H1 (cell line): ENCODE measurements at regions not wholly inside any gene's neighbourhood (a gene's known extent, or its start where the extent isn't known, plus 50 kb on each side); places are given as distances from the start of the nearest gene placed in this dataset.

ENCODE experiments used
- CTCF ChIA-PET: fragments of 300-600 bp; sonication (Branson Sonifier 250); formaldehyde crosslinking; loops from one replicate; lab custom pipeline; 2021; ENCODE audit not compliant: partially characterized antibody; lab: Charles Lee
- POLR2A ChIA-PET: fragments of 300-600 bp; sonication (Branson Sonifier 250); formaldehyde crosslinking; loops from one replicate; lab custom pipeline; 2021; ENCODE audit warnings: inconsistent platforms; ENCODE audit not compliant: partially characterized antibody; lab: Charles Lee
- DNase-seq, 2 experiments: peaks; one replicate each; pipeline versions ENCODE4 v3.0.0 to v3.0.0-alpha.2; 2010 to 2022; ENCODE audit warnings: low spot score in 2 of 2, low read depth in 1 of 2, mixed read lengths in 1 of 2
- FAIRE-seq: peaks from 2 replicates; lab custom pipeline; 2011; peaks lifted over from hg19 to GRCh38; lab: Jason Lieb, UNC
- H2AFZ ChIP-seq: 2 replicates; pipeline ENCODE4 v1.8.1; 2012; ENCODE audit warnings: low read length, inconsistent platforms
- H2AK5ac ChIP-seq: 2 replicates; pipeline ENCODE4 v1.6.1; 2013; ENCODE audit warnings: low read depth, low read length
- H2BK120ac ChIP-seq: replicated peaks from 2 replicates; pipeline ENCODE3; 2013; ENCODE audit warnings: low read depth, low read length, inconsistent platforms
- H2BK12ac ChIP-seq: 2 replicates; pipeline ENCODE4 v1.6.1; 2013; ENCODE audit warnings: low read depth, low read length
- H2BK15ac ChIP-seq: 2 replicates; pipeline ENCODE4 v1.6.1; 2013; ENCODE audit warnings: low read length
- H2BK20ac ChIP-seq: 2 replicates; pipeline ENCODE4 v1.6.1; 2013; ENCODE audit warnings: low read length
- H2BK5ac ChIP-seq: 2 replicates; pipeline ENCODE4 v1.6.1; 2013; ENCODE audit warnings: low read depth, low read length
- H3K14ac ChIP-seq: 2 replicates; pipeline ENCODE4 v1.6.1; 2013; ENCODE audit warnings: inconsistent platforms; ENCODE audit not compliant: insufficient read length
- H3K18ac ChIP-seq: 2 replicates; pipeline ENCODE4 v1.6.1; 2013; ENCODE audit warnings: low read length; ENCODE audit errors: extremely low read depth
- H3K23ac ChIP-seq: 2 replicates; pipeline ENCODE4 v1.6.1; 2013; ENCODE audit warnings: inconsistent platforms; ENCODE audit not compliant: insufficient read length
- H3K23me2 ChIP-seq: 2 replicates; pipeline ENCODE4 v1.6.1; 2013; ENCODE audit warnings: low read depth, low read length
- H3K27ac ChIP-seq: 2 replicates; pipeline ENCODE4 v1.6.1; 2011; ENCODE audit warnings: low read depth, low read length, inconsistent platforms
- H3K27me3 ChIP-seq, 4 experiments: replicated peaks in 1 of 4; 1 replicate in 1 of 4; 2 replicates in 3 of 4; pipeline versions ENCODE4 v1.6.1 to v1.8.1; 2011 to 2013; ENCODE audit warnings: low read length in 3 of 4, mild to moderate bottlenecking in 3 of 4, inconsistent platforms in 2 of 4, mixed read lengths in 2 of 4, moderate library complexity in 1 of 4; ENCODE audit not compliant: control insufficient read depth in 3 of 4, insufficient read depth in 3 of 4; ENCODE audit errors: extremely low read depth in 1 of 4
- H3K36me3 ChIP-seq, 4 experiments: 2 replicates each; pipeline versions ENCODE4 v1.6.1 to v1.8.1; 2011 to 2013; ENCODE audit warnings: mild to moderate bottlenecking in 4 of 4, low read length in 3 of 4, moderate library complexity in 2 of 4, control low read depth in 1 of 4, inconsistent platforms in 1 of 4; ENCODE audit not compliant: insufficient read depth in 4 of 4, control insufficient read depth in 2 of 4
- H3K4ac ChIP-seq: replicated peaks from 2 replicates; pipeline ENCODE3; 2013; ENCODE audit warnings: low read length, low read depth, mixed read lengths, inconsistent platforms; ENCODE audit not compliant: insufficient read length
- H3K4me1 ChIP-seq, 4 experiments: replicated peaks in 1 of 4; 1 replicate in 1 of 4; 2 replicates in 3 of 4; pipeline versions ENCODE4 v1.6.1 to v1.8.1; 2011 to 2013; ENCODE audit warnings: low read length in 3 of 4, inconsistent platforms in 2 of 4, mixed read lengths in 1 of 4; ENCODE audit not compliant: insufficient read depth in 4 of 4, control insufficient read depth in 3 of 4
- H3K4me2 ChIP-seq, 2 experiments: 2 replicates each; pipeline versions ENCODE4 v1.6.1 to v1.8.1; 2011 to 2013; ENCODE audit warnings: low read depth in 2 of 2, low read length in 2 of 2, control low read depth in 1 of 2, inconsistent platforms in 1 of 2, mild to moderate bottlenecking in 1 of 2; ENCODE audit not compliant: insufficient read depth in 1 of 2
- H3K4me3 ChIP-seq, 4 experiments: fragments of 200-600, 300-600 bp in 1 of 4; sonication (generic), shearing (Covaris generic), sonication (Bioruptor Twin) in 1 of 4; 2 replicates each; pipeline versions ENCODE4 v1.5.1 to v1.8.1; 2011 to 2016; ENCODE audit warnings: low read length in 4 of 4, low read depth in 3 of 4, control low read depth in 2 of 4, inconsistent platforms in 2 of 4, mild to moderate bottlenecking in 2 of 4, mixed read lengths in 1 of 4, moderate library complexity in 1 of 4; ENCODE audit not compliant: insufficient read depth in 2 of 4; ENCODE audit errors: extremely low read depth in 1 of 4
- H3K56ac ChIP-seq: replicated peaks from 2 replicates; pipeline ENCODE3; 2013; ENCODE audit warnings: low read depth, mild to moderate bottlenecking, mixed read lengths, low read length, inconsistent platforms; ENCODE audit not compliant: insufficient read length
- H3K79me1 ChIP-seq: 2 replicates; pipeline ENCODE4 v1.6.1; 2013; ENCODE audit warnings: low read depth, low read length, control low read depth
- H3K79me2 ChIP-seq, 2 experiments: 2 replicates each; pipeline versions ENCODE4 v1.6.1 to v1.8.1; 2012 to 2013; ENCODE audit warnings: low read length in 2 of 2, mild to moderate bottlenecking in 2 of 2, inconsistent platforms in 1 of 2; ENCODE audit not compliant: insufficient read depth in 2 of 2, control insufficient read depth in 1 of 2
- H3K9ac ChIP-seq, 4 experiments: replicated peaks in 1 of 4; 1 replicate in 1 of 4; 2 replicates in 3 of 4; pipeline versions ENCODE4 v1.6.1 to v1.8.1; 2011 to 2013; ENCODE audit warnings: low read depth in 3 of 4, low read length in 3 of 4, control low read depth in 2 of 4, mild to moderate bottlenecking in 2 of 4, moderate library complexity in 2 of 4, inconsistent platforms in 1 of 4; ENCODE audit errors: extremely low read depth in 1 of 4
- H3K9me3 ChIP-seq, 2 experiments: 2 replicates each; pipeline versions ENCODE4 v1.6.1 to v1.8.1; 2012 to 2013; ENCODE audit warnings: mild to moderate bottlenecking in 2 of 2, moderate library complexity in 2 of 2, control low read depth in 1 of 2, inconsistent platforms in 1 of 2, low read depth in 1 of 2, low read length in 1 of 2, mixed read lengths in 1 of 2; ENCODE audit not compliant: insufficient read depth in 2 of 2
- H4K20me1 ChIP-seq, 2 experiments: replicated peaks in 1 of 2; 2 replicates each; pipeline versions ENCODE3 to v1.8.1; 2011 to 2013; ENCODE audit warnings: inconsistent platforms in 2 of 2, low read length in 2 of 2, mild to moderate bottlenecking in 1 of 2; ENCODE audit not compliant: insufficient read depth in 2 of 2, control insufficient read depth in 1 of 2
- H4K5ac ChIP-seq: 2 replicates; pipeline ENCODE4 v1.6.1; 2013; ENCODE audit warnings: low read length, low read depth, mixed read lengths, inconsistent platforms; ENCODE audit not compliant: insufficient read length
- H4K8ac ChIP-seq: 2 replicates; pipeline ENCODE4 v1.8.0; 2013; ENCODE audit warnings: mild to moderate bottlenecking, moderate library complexity, low read length, inconsistent platforms; ENCODE audit not compliant: insufficient read depth; ENCODE audit errors: extremely low read depth
- H4K91ac ChIP-seq: replicated peaks from 2 replicates; pipeline ENCODE3; 2013; ENCODE audit warnings: low read length, mixed read lengths, inconsistent platforms; ENCODE audit not compliant: insufficient read length
- CBX8 ChIP-seq: fragments of 300-800, 300-1000 bp; sonication (generic); IDR thresholded peaks from 2 replicates; pipeline ENCODE4 v1.7.1; 2016; ENCODE audit warnings: low read depth, low read length, borderline replicate concordance
- JUND ChIP-seq: IDR thresholded peaks from 2 replicates; pipeline ENCODE4 v1.6.1; 2011; ENCODE audit warnings: mild to moderate bottlenecking, improper control_type of control experiment, low read length
- RXRA ChIP-seq: IDR thresholded peaks from 2 replicates; pipeline ENCODE4 v1.6.1; 2011; ENCODE audit warnings: low read depth, mild to moderate bottlenecking, low read length, moderate library complexity; ENCODE audit not compliant: insufficient read depth
- SP1 ChIP-seq: IDR thresholded peaks from 2 replicates; pipeline ENCODE4 v1.6.1; 2011; ENCODE audit warnings: low read depth, low read length
- TAF1 ChIP-seq: IDR thresholded peaks from 2 replicates; pipeline ENCODE4 v1.6.1; 2011; ENCODE audit warnings: mild to moderate bottlenecking, low read depth, low read length
- WGBS, 2 experiments: shearing (Covaris generic) in 1 of 2; methylation state at CpG; one replicate each; pipeline versions ENCODE4 v1.1.6 to v1.1.7; 2013 to 2015; ENCODE audit warnings: low lambda C conversion rate in 2 of 2, mixed read lengths in 2 of 2, inconsistent platforms in 1 of 2, low coverage in 1 of 2, missing lambda C conversion rate in 1 of 2; ENCODE audit not compliant: insufficient replicate concordance in 2 of 2, insufficient coverage in 1 of 2, insufficient read length in 1 of 2; ENCODE audit errors: extremely low coverage in 1 of 2, missing lambda C conversion rate in 1 of 2; 5-methylcytosine and 5-hydroxymethylcytosine counted together
- TF ChIP-seq, protein P1 (sequence below): IDR thresholded peaks from 2 replicates; pipeline ENCODE4 v1.6.1; 2012; ENCODE audit warnings: low read length, inconsistent platforms

DNA sequence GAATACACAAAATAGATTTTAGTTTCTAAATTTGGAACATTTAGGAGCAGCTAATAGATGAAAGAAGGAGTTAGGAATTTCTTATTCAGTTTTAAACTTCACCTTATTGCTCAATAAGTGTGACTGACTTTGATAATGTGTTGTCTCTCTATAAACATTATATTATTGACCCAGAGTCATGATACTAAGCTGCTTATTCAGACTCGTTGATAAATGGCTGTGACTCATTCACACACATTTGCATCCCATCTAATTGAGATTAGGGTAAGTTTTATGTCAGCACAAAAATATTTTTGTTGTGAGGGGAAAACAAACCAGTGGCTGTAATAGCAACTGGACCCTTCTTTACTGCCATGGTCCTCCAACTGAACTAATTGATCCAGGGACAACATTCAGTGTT lies 137.6 kb downstream of the GOLIM4 start:
- H3K18ac ChIP-seq = no peak overlapping the region
- no peak overlapping the region for H2BK15ac ChIP-seq
- no peaks in the 10 kb centered on the region for H3K27me3 ChIP-seq
- H2BK5ac ChIP-seq = no peak overlapping the region
- FAIRE-seq (no peak), DNase-seq (no peak)
- no peak overlapping the region for H2AFZ ChIP-seq
- H3K4me2 ChIP-seq = no peak overlapping the region
- H3K23ac ChIP-seq = no peak overlapping the region
- CTCF ChIA-PET = interaction anchor here (0.9 to 1.0 kb wide), 2 partner anchors 28 to 83 kb away, joined by 3 to 6 read pairs; no protein-coding TSS in a partner anchor
- no peak overlapping the region for H4K8ac ChIP-seq
- H3K4me1 ChIP-seq = peaks cover 0 to 2% (median 0%) of the 10 kb centered on the region in 4 experiments; a peak in 1 of 7 replicates
- H2AK5ac ChIP-seq = no peak overlapping the region
- H3K4me3 ChIP-seq = no peak overlapping the region
- POLR2A ChIA-PET = no interaction called here
- no peaks in the 10 kb centered on the region for H3K9me3 ChIP-seq
- no peak overlapping the region for H2BK20ac ChIP-seq
- no peaks in the 10 kb centered on the region for H4K20me1 ChIP-seq
- H4K91ac ChIP-seq = no peak overlapping the region
- no peak overlapping the region for H2BK12ac ChIP-seq
- no peaks in the 10 kb centered on the region for H3K23me2 ChIP-seq
- no peaks in the 10 kb centered on the region for H3K79me1 ChIP-seq
- H3K4ac ChIP-seq = no peak overlapping the region
- H3K14ac ChIP-seq = no peak overlapping the region
- H3K56ac ChIP-seq = no peak overlapping the region
- no peak overlapping the region for H3K9ac ChIP-seq
- H3K27ac ChIP-seq = no peak overlapping the region
- no peak overlapping the region for H2BK120ac ChIP-seq
- H4K5ac ChIP-seq = no peak overlapping the region
- WGBS, 2 experiments = 75% methylated on average over 1 of the region's 1 CpG; no CpG with 5 or more reads in 1 of the 2 experiments
- H3K36me3 ChIP-seq = no peaks in the 10 kb centered on the region
- H3K79me2 ChIP-seq = no peaks in the 10 kb centered on the region
- no peak for TF ChIP-seq RXRA
- no peak for TF ChIP-seq TAF1
- TF ChIP-seq SP1 = no peak
- TF ChIP-seq JUND = no peak
- TF ChIP-seq, protein P1, sequence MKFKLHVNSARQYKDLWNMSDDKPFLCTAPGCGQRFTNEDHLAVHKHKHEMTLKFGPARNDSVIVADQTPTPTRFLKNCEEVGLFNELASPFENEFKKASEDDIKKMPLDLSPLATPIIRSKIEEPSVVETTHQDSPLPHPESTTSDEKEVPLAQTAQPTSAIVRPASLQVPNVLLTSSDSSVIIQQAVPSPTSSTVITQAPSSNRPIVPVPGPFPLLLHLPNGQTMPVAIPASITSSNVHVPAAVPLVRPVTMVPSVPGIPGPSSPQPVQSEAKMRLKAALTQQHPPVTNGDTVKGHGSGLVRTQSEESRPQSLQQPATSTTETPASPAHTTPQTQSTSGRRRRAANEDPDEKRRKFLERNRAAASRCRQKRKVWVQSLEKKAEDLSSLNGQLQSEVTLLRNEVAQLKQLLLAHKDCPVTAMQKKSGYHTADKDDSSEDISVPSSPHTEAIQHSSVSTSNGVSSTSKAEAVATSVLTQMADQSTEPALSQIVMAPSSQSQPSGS = no peak
- no peak for TF ChIP-seq CBX8
